HL-60 (cell line): ENCODE measurements at regions not wholly inside any gene's neighbourhood (a gene's known extent, or its start where the extent isn't known, plus 50 kb on each side); places are given as distances from the start of the nearest gene placed in this dataset.

ENCODE experiments used
- GABPA ChIP-seq: IDR thresholded peaks from 2 replicates; pipeline ENCODE4 v1.6.1; 2012; ENCODE audit warnings: low read depth
- POLR2AphosphoS5 ChIP-seq: IDR thresholded peaks from 2 replicates; pipeline ENCODE4 v1.6.1; 2012; ENCODE audit warnings: low read depth
- TF ChIP-seq, protein P1 (sequence below): IDR thresholded peaks from one replicate; pipeline ENCODE4 v1.5.1; 2011; ENCODE audit warnings: low read length, control low read depth, inconsistent platforms; ENCODE audit not compliant: insufficient read depth

DNA sequence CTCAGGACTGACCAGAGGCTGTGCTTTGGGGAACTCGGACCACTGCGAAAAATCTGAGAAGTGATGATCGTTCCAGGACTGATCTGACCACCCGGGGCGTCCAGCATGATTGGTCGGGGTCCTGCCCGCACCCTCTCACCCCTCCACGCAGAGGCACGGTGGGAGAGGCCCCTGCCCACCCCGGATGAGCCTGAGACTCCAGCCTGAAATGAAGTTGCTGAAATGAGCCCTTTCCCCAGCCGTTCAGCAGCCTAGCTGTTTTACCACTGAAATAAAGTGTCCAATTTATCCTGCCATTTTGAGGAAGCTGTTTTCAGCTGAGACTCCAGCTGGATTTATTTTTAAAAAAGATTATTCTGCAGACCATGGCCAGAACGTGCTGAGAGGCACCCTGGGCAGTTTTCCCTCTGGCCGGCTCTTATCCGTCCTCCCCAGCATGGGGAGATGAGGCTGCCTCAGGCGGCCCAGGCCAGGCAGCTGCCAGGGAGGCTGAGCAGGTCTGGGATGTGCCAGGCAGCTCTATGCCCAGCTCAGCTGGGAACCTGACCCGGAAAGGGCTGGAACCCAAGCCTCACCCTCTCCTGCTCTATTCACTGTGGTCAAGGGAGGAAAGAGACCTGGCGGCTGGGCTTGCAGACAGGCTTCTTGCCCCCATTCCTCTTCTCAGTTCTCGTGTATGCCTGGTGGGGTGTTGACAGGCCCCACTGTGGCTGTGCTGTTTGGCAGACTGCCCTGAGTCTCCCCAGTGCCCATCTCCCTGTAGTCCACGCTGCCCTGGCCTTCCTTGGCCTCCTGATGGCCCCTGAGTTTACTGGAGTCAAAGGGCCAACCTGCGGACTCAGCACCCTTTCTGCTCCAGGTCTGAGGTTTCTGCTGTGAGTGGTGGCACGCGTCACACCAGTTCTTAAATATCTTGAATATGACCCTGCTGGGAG lies 161.0 kb upstream of the B3GAT1 start:
- TF ChIP-seq, protein P1, sequence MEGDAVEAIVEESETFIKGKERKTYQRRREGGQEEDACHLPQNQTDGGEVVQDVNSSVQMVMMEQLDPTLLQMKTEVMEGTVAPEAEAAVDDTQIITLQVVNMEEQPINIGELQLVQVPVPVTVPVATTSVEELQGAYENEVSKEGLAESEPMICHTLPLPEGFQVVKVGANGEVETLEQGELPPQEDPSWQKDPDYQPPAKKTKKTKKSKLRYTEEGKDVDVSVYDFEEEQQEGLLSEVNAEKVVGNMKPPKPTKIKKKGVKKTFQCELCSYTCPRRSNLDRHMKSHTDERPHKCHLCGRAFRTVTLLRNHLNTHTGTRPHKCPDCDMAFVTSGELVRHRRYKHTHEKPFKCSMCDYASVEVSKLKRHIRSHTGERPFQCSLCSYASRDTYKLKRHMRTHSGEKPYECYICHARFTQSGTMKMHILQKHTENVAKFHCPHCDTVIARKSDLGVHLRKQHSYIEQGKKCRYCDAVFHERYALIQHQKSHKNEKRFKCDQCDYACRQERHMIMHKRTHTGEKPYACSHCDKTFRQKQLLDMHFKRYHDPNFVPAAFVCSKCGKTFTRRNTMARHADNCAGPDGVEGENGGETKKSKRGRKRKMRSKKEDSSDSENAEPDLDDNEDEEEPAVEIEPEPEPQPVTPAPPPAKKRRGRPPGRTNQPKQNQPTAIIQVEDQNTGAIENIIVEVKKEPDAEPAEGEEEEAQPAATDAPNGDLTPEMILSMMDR, result no peak
- TF ChIP-seq POLR2AphosphoS5, result no peak
- TF ChIP-seq GABPA, result no peak
